ENCODE measurements at regions not wholly inside any gene's neighbourhood (a gene's known extent, or its start where the extent isn't known, plus 50 kb on each side); places are given as distances from the start of the nearest gene placed in this dataset.

GRCh38 chr2:67948057-67948456 lies 114.7 kb downstream of the C1D start:
- no peak for DNase-seq (ENCODE audit: extremely low read depth in 1 of 2, low read depth in 1 of 2)

- DNase-seq (ENCODE audit: extremely low read depth in 1 of 2, low read depth in 1 of 2), result no peak
Observed at GRCh38 chr2:67948506-67948905, 114.3 kb downstream of the C1D start.

GRCh38 chr2:67950018-67950417 lies 112.8 kb downstream of the C1D start:
- no peak for DNase-seq (ENCODE audit: extremely low read depth in 1 of 2, low read depth in 1 of 2)

- DNase-seq (ENCODE audit: extremely low read depth in 1 of 2, low read depth in 1 of 2), result no peak
Observed at GRCh38 chr2:67950919-67951318, 111.9 kb downstream of the C1D start.

GRCh38 chr2:67952066-67952465 lies 110.7 kb downstream of the C1D start:
- DNase-seq (ENCODE audit: extremely low read depth in 1 of 2, low read depth in 1 of 2), result no peak

GRCh38 chr2:67954093-67954748 lies 108.6 kb downstream of the C1D start:
- DNase-seq (ENCODE audit: extremely low read depth in 1 of 2, low read depth in 1 of 2), result no peak

- DNase-seq (ENCODE audit: extremely low read depth in 1 of 2, low read depth in 1 of 2), result no peak
Observed at GRCh38 chr2:67955748-67956603, 106.8 kb downstream of the C1D start.

- no peak for DNase-seq (ENCODE audit: extremely low read depth in 1 of 2, low read depth in 1 of 2)
Observed at GRCh38 chr2:67965246-67965645, 97.6 kb downstream of the C1D start.

- DNase-seq (ENCODE audit: extremely low read depth in 1 of 2, low read depth in 1 of 2), result no peak
Observed at GRCh38 chr2:67970071-67970470, 92.7 kb downstream of the C1D start.

- DNase-seq (ENCODE audit: extremely low read depth in 1 of 2, low read depth in 1 of 2), result no peak
Observed at GRCh38 chr2:67970542-67970941, 92.3 kb downstream of the C1D start.

GRCh38 chr2:67974559-67975430 lies 88.0 kb downstream of the C1D start:
- DNase-seq (ENCODE audit: extremely low read depth in 1 of 2, low read depth in 1 of 2), result no peak

- DNase-seq (ENCODE audit: extremely low read depth in 1 of 2, low read depth in 1 of 2), result no peak
Observed at GRCh38 chr2:67977464-67977863, 85.3 kb downstream of the C1D start.

- DNase-seq (ENCODE audit: extremely low read depth in 1 of 2, low read depth in 1 of 2), result no peak
Observed at GRCh38 chr2:67982956-67983355, 79.8 kb downstream of the C1D start.

GRCh38 chr2:67984600-67984999 lies 78.2 kb downstream of the C1D start:
- DNase-seq (ENCODE audit: extremely low read depth in 1 of 2, low read depth in 1 of 2), result no peak

- no peak for DNase-seq (ENCODE audit: extremely low read depth in 1 of 2, low read depth in 1 of 2)
Observed at GRCh38 chr2:67985586-67985985, 77.2 kb downstream of the C1D start.

GRCh38 chr2:67986258-67986657 lies 76.5 kb downstream of the C1D start:
- DNase-seq (ENCODE audit: extremely low read depth in 1 of 2, low read depth in 1 of 2), result no peak
